ENCODE measurements at regions not wholly inside any gene's neighbourhood (a gene's known extent, or its start where the extent isn't known, plus 50 kb on each side); places are given as distances from the start of the nearest gene placed in this dataset.

GRCh38 chr15:60120100-60120499 is 116.0 kb downstream of the FOXB1 start:
- no peaks in the 10 kb centered on the region for H3K4me1 ChIP-seq
- H3K27ac ChIP-seq: no peak overlapping the region
- no peak for DNase-seq
- 49 to 64% (median 57%) methylated on average over 2 of the region's 2 CpGs for WGBS, 5 donors
- H3K27me3 ChIP-seq: peaks cover 0 to 35% (median 0%) of the 10 kb centered on the region in 3 donors
- H3K4me3 ChIP-seq: no peak overlapping the region
- intact Hi-C loops (cut with DNase I; ENCODE audit: low total_unique reads): no loop called here
- H3K9me3 ChIP-seq: no peaks in the 10 kb centered on the region
- TF ChIP-seq EP300 (IDR thresholded peaks at IDR 0.05) (no peak), POLR2A (IDR thresholded peaks at IDR 0.05) (no peak), POLR2AphosphoS5 (IDR thresholded peaks at IDR 0.05) (no peak), CTCF (IDR thresholded peaks at IDR 0.05) (no peak)
- H3K36me3 ChIP-seq: no peaks in the 10 kb centered on the region

- TF ChIP-seq CTCF (IDR thresholded peaks at IDR 0.05) (no peak), POLR2A (IDR thresholded peaks at IDR 0.05) (no peak), EP300 (IDR thresholded peaks at IDR 0.05) (no peak), POLR2AphosphoS5 (IDR thresholded peaks at IDR 0.05) (no peak)
- Histone ChIP-seq H3K36me3 (no peaks in the 10 kb centered on the region), H3K27ac (no peak overlapping the region), H3K9me3 (no peaks in the 10 kb centered on the region), H3K4me3 (no peak overlapping the region), H3K4me1 (no peaks in the 10 kb centered on the region), H3K27me3 (peaks cover 0 to 26% (median 0%) of the 10 kb centered on the region in 3 donors)
- intact Hi-C loops (cut with DNase I; ENCODE audit: low total_unique reads): no loop called here
- 72 to 86% (median 79%) methylated on average over 4 of the region's 4 CpGs for WGBS, 5 donors
- DNase-seq: no peak
These were observed 117.7 kb downstream of the FOXB1 start for GRCh38 chr15:60121845-60122244.

- intact Hi-C loops (cut with DNase I; ENCODE audit: low total_unique reads): no loop called here
- TF ChIP-seq EP300 (IDR thresholded peaks at IDR 0.05): no peak
- no peak for TF ChIP-seq POLR2AphosphoS5 (IDR thresholded peaks at IDR 0.05)
- TF ChIP-seq POLR2A (IDR thresholded peaks at IDR 0.05): no peak
- no peak for TF ChIP-seq CTCF (IDR thresholded peaks at IDR 0.05)
- Histone ChIP-seq H3K27me3 (peaks cover 0 to 24% (median 0%) of the 10 kb centered on the region in 3 donors), H3K4me1 (peaks cover 0 to 5% (median 4%) of the 10 kb centered on the region in 4 donors), H3K27ac (no peak overlapping the region), H3K9me3 (no peaks in the 10 kb centered on the region), H3K36me3 (no peaks in the 10 kb centered on the region), H3K4me3 (no peak overlapping the region)
- DNase-seq: no peak
- 87 to 93% (median 92%) methylated on average over 3 of the region's 3 CpGs for WGBS, 5 donors
These were observed 118.6 kb downstream of the FOXB1 start for GRCh38 chr15:60122691-60123090.

- peaks cover 0 to 5% (median 0%) of the 10 kb centered on the region in 3 donors for H3K27me3 ChIP-seq
- WGBS, 5 donors: 61 to 70% (median 63%) methylated on average over 6 of the region's 6 CpGs
- no peaks in the 10 kb centered on the region for H3K36me3 ChIP-seq
- TF ChIP-seq EP300 (IDR thresholded peaks at IDR 0.05): no peak
- TF ChIP-seq POLR2AphosphoS5 (IDR thresholded peaks at IDR 0.05): no peak
- no peak for TF ChIP-seq POLR2A (IDR thresholded peaks at IDR 0.05)
- no peak for TF ChIP-seq CTCF (IDR thresholded peaks at IDR 0.05)
- H3K9me3 ChIP-seq: no peaks in the 10 kb centered on the region
- no peak overlapping the region for H3K27ac ChIP-seq
- intact Hi-C loops (cut with DNase I; ENCODE audit: low total_unique reads): no loop called here
- no peak overlapping the region for H3K4me3 ChIP-seq
- no peak for DNase-seq
- H3K4me1 ChIP-seq: peaks cover 0 to 18% (median 10%) of the 10 kb centered on the region in 4 donors
These were observed 120.5 kb downstream of the FOXB1 start for GRCh38 chr15:60124460-60125070.

Data from stomach (tissue), 8 donors.